ENCODE measurements at regions not wholly inside any gene's neighbourhood (a gene's known extent, or its start where the extent isn't known, plus 50 kb on each side); places are given as distances from the start of the nearest gene placed in this dataset.

DNA sequence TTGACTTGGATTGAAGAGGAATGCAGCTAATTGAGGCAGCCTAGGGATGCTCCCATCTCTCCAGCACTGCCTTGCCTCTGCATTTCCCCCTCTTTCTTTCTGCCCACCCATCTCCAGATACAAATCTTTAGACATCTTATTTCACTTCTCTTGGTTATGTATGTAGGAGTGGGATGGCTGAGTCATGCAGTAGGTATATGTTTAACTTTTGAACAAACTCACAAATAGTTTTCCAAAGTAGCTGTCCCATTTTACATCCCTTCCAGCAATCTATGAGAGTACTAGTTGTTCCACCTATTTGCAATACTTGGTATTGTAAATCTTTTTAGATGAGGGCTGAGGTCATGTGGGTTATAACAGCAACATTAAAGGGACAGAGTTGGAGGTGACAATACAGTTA, 329.9 kb downstream of the DYSF start:
- DNase-seq (ENCODE audit: low read depth): no peak

DNA sequence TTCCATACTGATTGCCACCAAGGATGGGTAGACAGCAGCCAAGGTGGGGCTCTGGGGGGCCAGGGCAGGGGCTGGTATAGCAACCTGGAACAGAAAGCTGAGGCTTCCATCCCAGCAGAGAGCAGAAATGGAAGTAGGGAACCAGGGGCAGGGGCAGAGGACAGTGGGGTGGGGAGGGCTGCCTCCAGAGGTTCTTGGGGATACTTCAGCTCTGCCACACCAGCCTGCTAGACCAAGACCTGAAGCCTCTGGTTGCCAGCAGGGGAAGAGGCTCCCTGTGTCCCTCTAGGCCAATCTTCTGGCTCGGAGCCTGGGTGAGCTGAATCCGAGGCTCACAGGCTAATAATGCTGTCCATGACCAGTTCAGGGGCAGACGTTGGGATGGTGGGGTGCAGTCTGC, 329.0 kb downstream of the DYSF start:
- no peak for DNase-seq (ENCODE audit: low read depth)

DNA sequence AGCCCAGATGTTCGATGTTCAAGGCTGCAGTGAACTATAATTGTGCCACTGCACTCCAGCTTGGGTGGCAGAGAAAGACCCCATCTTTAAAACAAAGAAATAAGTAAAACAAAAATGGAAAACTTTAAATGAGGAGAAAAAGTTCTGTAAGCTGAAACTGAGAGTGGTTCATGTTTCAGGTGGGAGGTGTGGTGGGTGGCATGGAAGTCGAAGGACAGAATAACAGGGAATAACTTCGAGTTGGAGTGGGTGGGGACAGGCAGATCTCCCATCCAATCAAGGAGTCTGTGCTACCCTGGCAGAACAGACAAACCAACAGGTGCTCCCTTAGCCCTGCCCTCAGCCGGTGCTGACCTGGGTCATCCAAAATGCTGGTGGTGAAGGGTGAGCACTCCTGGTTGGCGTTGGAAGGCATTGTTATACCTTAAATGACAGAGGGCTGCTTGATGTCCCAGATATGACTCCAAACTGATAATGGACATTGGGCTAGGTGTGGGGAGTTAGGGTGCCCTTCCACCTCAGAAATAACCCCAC, 328.4 kb downstream of the DYSF start:
- DNase-seq (ENCODE audit: low read depth): no peak

DNA sequence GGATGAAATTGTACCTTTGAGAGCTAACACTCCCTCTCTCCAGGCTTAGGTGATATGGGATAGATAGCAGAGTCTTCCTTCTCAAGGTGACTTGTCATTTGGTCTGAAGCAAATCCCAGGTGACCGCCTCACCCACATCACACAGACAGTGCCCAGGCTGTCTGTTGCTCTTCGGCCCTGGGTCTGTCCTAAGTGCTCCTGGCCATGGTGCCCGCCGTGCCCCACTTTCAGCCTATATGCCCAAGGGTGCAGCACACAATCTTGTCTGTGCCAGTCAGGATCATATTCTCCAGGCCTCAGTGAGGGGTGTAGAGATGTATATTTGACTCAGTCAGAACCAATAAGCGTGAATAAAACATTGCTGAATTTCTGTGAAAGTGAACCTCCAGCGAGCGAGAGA, 326.8 kb downstream of the DYSF start:
- no peak for DNase-seq (ENCODE audit: low read depth)

DNA sequence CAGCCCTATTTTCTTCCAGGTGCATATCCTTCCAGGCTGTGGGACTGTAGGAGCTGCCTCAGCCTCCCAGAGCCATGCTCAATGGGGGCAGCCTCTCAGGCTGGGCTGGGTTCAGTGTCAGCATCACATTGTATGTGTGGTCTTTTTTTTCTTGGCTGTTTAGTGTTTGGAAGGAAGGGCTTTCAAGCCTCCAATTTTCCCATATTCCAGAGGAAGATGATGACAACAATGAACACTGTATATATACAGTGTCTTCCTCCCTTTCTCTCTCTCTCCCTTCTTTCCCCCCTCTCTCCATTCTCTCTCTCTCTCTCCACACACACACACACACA, 326.4 kb downstream of the DYSF start:
- no peak for DNase-seq (ENCODE audit: low read depth)

DNA sequence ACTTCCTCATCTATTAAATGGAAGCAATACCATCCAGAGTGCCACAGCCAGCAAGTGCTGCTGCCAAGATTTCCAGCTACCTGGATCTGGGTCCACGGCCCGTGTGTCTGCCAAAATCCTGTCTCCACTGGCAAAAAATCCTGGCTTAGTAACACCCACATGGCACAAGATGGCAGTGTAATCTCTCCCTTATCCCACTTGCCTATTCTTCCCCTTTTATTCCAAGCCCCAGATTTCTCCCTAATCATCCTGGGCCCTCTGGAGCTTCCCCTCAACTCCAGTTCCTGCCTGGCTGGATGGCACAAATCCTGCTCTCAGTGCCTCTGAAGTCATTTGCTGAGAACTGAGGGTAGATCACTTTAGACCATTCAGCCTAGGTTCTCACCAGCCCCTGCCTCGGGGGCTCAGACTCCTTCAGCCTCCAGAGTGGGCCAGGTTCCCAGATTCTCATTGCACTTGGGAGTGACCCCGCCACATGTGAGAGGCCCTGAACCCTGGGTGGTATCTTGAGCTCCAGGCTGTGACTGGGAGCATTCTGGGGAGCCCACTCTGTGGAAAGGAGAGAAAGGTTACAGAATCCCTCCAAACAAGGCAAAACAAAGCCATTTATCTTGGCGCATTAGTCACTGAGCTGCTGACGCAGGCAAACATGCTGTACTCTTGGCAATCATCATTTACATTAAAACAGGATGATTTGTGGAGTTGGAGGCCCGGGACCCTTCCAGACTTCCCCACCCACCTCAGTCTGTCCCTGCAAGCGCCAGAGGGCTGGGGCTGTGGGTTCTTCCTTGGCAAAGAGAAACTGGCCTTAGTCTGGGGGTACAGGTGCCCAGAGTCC, 325.8 kb downstream of the DYSF start:
- no peak for DNase-seq (ENCODE audit: low read depth)

DNA sequence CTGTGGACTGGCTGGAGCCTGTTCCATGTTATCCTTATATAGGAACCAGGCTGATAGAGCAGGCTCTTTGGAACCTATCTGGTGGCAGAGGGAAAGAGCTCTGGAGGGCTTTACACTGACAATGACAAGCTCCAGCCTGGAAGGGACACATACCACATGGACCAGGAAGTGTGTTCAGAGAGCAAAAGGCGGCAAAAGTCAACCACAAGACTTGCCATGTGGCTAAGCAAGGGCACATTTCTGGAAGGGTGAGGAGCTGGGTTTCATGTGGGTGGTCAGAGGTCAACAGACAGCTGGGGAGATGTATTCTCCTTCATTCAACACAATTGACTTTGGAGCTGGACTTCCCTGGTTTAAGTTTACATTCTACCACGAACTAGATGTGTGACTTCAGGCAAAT, 325.2 kb downstream of the DYSF start:
- DNase-seq (ENCODE audit: low read depth): no peak

DNA sequence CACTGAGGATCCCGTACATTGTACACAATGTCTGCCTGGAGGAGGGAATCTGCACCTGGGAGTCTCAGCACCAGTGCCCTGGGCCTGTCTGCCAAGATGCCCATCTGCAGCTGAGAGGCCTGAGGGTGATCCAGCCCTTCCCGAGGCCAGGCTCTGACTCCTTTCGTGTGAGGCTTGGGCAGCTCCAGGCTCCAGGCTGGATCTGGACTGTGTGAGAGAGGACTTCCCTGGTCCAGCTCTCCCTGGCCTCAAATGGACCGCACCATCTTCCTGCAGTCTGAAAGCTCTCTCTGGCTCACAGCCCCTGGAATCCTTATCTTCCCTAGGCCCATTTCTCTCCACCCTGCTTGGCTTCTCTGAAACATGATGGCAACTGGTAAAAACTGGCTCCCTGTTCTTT, 324.6 kb downstream of the DYSF start:
- no peak for DNase-seq (ENCODE audit: low read depth)

DNA sequence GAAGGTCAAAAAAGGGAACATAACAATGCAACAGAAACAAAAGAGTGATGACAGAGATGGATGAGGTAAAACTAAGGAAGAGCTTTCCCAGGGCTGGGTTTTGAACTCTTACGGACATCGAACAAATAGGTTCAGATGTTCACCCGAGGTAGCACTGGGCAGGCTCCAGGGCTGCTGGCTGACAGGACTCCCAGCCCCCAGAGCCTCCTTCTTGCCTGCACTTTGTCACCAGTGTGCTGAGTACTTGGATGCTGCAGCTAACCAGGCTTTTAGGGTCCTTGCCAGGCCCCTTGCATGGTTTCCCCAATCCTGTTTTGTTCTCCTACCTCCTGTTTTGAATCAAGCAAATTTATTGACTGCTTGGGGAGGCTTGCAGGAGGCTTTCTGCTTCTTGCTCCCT, 322.9 kb downstream of the DYSF start:
- DNase-seq (ENCODE audit: low read depth): no peak

DNA sequence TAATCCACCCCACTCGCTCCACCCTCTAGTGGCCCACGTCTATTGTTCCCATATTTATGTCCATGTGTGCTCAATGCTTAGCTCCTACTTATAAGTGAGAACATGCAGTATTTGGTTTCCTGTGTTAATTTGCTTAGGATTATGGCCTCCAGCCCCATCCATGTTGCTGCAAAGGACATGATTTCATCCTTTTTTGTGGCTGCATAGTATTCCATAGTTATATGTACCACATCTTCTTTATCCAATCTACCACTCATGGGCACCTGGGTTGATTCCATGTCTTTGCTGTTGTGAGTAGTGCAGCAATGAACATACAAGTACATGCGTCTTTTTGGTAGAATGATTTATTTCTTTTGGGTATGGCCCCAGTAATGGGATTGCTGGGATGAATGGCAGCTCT, 319.9 kb downstream of the DYSF start:
- no peak for DNase-seq (ENCODE audit: low read depth)

DNA sequence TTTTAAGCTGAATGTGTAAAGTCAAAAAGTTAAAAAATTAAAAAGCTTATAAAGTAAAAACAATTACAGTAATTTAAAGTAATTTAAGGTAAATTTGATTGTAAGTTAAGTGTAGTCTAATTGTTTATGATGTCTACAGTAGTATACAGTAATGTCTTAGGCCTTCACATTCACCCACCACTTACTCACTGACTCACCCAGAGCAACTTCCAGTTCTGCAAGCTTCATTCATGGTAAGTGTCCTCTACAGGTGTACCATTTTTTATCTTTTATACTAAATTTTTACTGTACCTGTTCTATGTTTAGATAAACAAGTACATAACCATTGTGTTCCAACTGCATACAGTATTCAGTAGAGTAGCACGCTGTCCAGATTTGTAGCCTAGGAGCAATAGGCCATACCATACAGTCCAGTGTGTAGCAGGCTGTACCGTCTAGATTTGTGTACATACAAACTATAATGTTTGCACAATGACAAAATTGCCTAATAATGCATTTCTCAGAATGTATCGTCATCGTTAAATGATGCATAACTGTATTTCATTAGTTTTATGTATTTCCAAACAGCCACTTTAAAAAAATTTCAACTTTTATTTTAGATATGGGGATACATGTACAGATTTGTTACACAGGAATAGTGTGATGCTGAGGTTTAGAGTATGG, 319.3 kb downstream of the DYSF start:
- no peak for DNase-seq (ENCODE audit: low read depth)

DNA sequence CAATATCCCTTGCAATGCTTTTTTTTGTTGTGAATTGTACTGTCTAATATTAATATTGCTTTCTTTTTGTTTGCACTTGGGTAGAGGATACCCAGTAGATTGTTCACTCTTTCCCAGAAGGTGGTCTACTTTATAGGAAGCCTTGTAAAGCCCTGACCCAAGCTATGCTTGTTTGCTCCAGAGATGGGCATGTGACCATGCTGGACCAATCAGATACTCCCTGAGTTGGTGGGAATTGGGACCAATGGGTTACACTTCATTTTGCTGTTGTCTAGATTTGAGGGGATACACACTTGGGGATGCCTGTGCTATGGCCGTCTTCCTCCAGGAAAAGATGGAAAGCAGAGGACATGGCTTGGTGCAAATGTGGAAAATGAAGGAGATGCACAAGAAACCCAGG, 314.3 kb downstream of the DYSF start:
- no peak for DNase-seq (ENCODE audit: low read depth)

DNA sequence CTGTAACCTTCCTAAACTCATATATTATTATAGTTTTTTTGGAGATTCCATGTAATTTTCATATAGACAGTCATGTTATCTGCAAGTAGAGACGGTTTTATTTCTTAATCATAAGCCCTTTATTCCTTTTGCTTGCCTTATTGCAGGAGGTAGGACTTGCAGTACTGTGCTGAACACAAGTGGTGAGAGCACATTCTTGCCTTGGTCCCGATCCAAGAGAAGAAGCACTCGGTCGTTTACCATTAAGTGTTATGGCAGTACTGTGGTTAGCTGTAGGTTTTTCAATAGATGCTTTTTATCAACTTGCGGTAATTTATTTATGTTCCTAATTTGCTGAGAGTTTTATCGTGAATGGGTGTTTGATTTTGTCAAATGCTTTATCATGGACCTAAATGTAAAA, 305.7 kb downstream of the DYSF start:
- DNase-seq (ENCODE audit: low read depth): no peak

DNA sequence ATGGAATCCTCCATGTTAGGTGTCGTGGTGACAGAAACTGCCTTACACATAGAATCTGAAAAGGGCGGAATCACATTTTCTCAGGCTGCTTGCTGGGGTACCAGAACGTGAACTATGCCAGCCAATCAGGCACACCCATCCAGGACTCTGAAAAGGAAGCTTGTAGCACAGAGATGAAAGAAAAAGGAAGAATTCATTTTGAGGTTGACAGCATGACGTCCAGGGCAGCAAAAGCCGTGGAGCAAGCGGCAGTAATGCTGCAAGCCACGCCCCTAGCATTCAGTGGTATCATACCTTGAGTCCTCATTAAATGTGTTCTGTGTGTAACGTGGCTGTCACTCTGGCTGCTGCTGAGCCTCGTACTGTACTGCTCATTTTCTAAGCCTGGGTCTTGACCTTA, 304.0 kb downstream of the DYSF start:
- DNase-seq (ENCODE audit: low read depth): no peak

DNA sequence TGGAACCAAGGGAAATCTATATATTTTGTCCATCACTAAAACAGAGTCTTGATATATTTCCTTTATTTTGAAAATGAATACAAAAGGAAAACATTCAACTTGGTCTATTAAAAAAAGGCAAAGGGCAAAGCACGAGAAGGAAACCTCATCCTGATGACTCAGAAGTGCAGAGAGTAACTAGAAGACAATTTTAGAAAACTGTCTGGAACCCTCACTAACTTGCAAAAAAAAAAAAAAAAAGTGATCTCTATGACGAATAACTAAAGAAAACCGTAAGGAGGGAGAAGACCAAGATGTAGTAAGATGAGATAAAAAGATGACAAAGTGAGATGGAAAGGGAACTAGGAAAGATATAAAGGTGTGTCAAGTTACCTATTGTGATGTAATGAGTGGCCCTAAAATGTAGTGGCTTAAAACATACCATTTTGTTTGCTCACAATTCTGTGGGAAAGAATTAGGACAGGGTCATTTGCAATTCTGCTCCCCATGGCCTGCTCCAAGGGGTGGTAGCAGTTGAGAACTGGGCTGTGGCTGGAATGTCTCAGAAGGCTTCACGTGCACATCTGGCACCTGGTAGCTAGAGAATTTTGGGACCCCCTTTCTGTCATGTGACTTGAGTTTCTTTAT, 303.0 kb downstream of the DYSF start:
- peak; percentile 61 for DNase-seq (ENCODE audit: low read depth)

DNA sequence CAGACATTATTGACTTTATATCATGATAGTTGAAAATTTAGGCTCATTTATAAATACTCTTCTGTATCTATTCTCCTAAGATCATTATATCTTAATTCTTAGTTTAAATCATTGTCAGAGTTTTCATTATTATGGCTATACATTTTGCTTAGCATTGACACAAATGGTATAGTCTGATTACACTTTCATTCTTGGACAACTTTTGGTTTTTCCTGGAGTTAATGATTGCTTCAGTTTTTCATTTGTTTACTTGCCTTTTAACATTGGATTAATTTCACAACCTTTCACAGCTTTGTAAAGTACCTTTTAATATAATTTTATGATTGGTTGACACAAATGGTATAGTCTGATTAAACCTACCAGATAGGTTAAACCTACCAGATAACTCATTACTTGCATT, 298.2 kb downstream of the DYSF start:
- no peak for DNase-seq (ENCODE audit: low read depth)

DNA sequence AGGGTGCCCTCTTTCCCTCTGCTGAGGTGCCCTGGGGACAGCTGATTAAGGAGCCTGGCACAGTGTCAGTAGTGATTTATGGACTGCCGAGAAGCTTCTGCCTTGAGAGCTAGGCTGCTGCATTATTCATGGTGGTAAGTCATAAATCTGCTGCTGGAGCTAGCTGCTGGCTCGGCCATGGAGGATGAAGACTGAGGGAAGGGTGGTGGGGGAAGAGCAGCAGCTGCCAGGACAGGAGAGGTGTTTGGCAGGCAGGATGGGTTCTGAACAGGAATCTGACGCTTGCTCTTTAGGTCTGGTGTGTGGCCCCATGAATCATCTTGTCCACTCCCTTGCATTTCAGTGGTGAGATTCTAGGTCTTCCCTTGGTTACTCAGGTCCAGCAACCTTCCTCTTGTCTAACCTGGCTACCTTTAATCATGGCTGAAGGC, 296.3 kb downstream of the DYSF start:
- peak; percentile 49 for DNase-seq (ENCODE audit: low read depth)

DNA sequence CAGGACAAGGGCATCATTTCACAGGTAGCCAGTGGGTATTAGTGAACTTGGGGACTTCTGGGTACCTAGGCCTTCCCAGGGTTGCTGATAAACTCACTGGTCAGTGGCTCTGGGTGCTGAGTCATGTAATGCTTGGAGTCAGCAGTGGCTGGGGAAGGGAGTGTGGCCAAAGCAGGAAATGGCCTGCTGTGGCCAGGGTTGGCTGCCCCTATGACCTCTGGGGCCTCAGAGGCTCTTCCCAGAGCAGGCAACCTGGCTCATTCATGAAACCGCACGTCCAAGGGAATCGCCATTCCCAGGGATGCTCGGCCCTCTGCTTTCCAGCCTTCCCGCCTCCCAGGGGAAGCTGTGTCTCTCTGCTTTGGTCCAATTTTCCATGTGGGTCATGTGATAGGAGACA, 294.9 kb downstream of the DYSF start:
- no peak for DNase-seq (ENCODE audit: low read depth)

DNA sequence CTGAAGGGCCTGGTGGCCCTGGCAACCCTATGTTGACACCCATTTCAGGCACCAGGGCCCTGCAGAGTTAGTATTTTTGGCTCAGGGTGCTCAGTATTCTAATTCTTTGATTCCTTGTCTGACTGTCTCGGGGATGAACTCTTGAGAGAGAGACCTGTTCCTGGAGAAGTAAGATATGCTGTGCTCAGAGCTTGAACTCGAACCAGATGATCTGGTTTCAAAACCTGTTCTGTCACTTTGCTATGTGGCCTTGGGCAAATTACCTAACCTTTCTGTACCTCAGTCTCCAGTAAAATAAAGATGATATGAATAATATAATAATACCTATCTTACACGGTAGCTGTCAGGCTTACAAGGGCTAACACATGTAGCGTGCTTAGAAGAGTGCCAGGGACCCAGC, 294.2 kb downstream of the DYSF start:
- no peak for DNase-seq (ENCODE audit: low read depth)

DNA sequence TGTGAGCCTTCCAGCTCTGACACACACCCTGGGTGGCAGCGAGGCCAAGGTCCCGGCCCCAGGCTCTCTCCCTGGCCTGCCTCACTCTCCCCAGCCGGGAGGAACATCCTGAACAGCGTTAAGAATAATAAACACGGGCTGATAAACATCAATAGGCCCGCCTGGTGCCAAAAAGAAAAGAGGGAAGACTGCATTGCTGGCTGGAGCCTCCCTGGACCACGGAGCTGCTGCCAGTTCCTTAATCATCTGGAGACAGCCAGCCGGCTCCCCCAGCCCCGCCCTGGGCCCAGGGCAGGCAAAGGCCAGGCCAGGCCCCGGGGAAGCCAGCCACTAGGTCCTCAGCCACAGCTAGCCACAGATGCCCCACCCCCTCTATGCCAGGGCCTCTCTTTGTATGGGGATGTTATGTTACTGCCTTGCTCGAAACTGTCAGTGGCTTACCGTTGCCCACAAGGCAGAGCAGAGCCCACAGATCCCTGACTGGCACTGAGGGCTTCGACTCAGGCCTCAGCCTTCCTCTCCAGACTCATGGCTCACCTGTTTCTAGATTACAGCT, 293.7 kb downstream of the DYSF start:
- DNase-seq (ENCODE audit: low read depth): no peak

DNA sequence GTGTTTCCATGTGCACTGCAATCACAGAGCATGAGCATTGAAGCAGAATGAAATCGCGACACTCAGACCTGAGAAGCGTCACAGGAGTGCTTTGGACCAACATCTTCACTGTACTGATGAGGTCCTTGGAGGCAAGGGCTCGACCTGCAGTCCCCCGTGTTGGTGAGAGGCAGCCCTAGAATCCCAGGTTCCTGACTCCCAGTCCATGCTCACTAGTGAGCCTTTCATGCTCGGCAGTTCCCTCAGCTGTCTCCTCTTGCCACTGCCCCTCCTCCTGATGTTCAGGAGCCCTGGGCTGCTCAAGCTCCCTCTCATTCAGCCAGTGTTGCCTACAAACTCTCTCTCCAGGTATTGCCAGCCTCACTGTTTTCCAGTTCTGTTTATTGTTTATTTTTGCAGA, 291.4 kb downstream of the DYSF start:
- DNase-seq (ENCODE audit: low read depth): no peak

DNA sequence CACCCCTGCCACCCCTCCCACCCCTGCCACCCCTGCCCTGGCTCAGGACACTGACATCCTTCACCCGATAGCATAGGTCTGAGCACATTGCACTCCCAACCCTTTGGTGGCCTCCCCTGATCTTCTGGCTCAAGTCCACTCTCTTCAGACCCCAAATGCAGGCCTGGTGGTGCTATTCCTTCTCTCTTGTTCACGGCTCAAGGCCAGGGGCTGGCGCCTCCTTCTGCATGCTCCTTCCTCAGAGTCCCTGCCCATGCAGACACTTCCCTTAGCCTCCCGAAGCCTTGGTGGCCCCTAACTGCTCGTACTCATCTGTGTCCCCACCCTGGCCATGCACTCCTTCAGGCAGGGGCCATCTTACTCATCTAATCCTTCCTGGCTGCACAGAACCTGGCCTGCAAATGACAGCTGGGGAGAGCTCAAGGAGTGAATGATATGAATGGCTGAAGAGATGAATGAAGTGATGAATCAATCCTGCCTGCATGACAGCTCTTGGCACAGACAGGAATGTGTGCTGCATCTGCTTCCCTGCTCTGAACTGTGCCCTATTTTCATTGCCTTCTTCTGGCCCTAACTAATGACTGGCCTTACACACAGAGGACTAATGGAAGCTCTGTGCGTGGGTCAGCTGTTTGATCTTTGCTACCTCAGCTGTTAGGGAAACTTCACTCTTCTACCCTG, 290.8 kb downstream of the DYSF start:
- no peak for DNase-seq (ENCODE audit: low read depth)

Measured in HT1080 (cell line).